ENCODE measurements at regions not wholly inside any gene's neighbourhood (a gene's known extent, or its start where the extent isn't known, plus 50 kb on each side); places are given as distances from the start of the nearest gene placed in this dataset.
A peak's percentile ranks its signal among the peaks of the same experiment; 100 is the strongest.

- TF ChIP-seq CTCF (IDR thresholded peaks at IDR 0.05; ENCODE audit: control insufficient read depth, extremely low read depth, insufficient read depth): no peak
- no peak for DNase-seq (ENCODE audit: low read depth)
- no peak overlapping the region for H3K4me3 ChIP-seq (ENCODE audit: low read depth, low read length)
Measured at GRCh38 chr4:174429701-174430410, 92.4 kb downstream of the HPGD start.

- TF ChIP-seq CTCF (IDR thresholded peaks at IDR 0.05; ENCODE audit: control insufficient read depth, extremely low read depth, insufficient read depth): no peak
- DNase-seq (ENCODE audit: low read depth): no peak
- H3K4me3 ChIP-seq (ENCODE audit: low read depth, low read length): no peak overlapping the region
Measured at GRCh38 chr4:174427571-174428140, 94.6 kb downstream of the HPGD start.

- DNase-seq (ENCODE audit: low read depth): no peak
- H3K4me3 ChIP-seq (ENCODE audit: low read depth, low read length): no peak overlapping the region
- no peak for TF ChIP-seq CTCF (IDR thresholded peaks at IDR 0.05; ENCODE audit: control insufficient read depth, extremely low read depth, insufficient read depth)
Measured at GRCh38 chr4:174425669-174426068, 96.6 kb downstream of the HPGD start.

- peak; percentile 10 for DNase-seq (ENCODE audit: low read depth)
- H3K4me3 ChIP-seq (ENCODE audit: low read depth, low read length): no peak overlapping the region
- TF ChIP-seq CTCF (IDR thresholded peaks at IDR 0.05; ENCODE audit: control insufficient read depth, extremely low read depth, insufficient read depth): no peak
Measured at GRCh38 chr4:174423257-174423944, 98.9 kb downstream of the HPGD start.

GRCh38 chr4:174422893-174423256 lies 99.4 kb downstream of the HPGD start:
- no peak for TF ChIP-seq CTCF (IDR thresholded peaks at IDR 0.05; ENCODE audit: control insufficient read depth, extremely low read depth, insufficient read depth)
- H3K4me3 ChIP-seq (ENCODE audit: low read depth, low read length): no peak overlapping the region
- DNase-seq (ENCODE audit: low read depth): no peak

- no peak for TF ChIP-seq CTCF (IDR thresholded peaks at IDR 0.05; ENCODE audit: control insufficient read depth, extremely low read depth, insufficient read depth)
- no peak overlapping the region for H3K4me3 ChIP-seq (ENCODE audit: low read depth, low read length)
- no peak for DNase-seq (ENCODE audit: low read depth)
Measured at GRCh38 chr4:174420316-174420715, 102.0 kb downstream of the HPGD start.
